Esophagus squamous epithelium (tissue), 4 donors: ENCODE measurements at regions not wholly inside any gene's neighbourhood (a gene's known extent, or its start where the extent isn't known, plus 50 kb on each side); places are given as distances from the start of the nearest gene placed in this dataset.

ENCODE experiments used
- CTCF ChIP-seq, 6 experiments: fragments of 450-650 bp in 4 of 6; fragments of 200-600 bp in 2 of 6; sonication (generic) in 2 of 6; IDR thresholded peaks; one replicate each; pipeline ENCODE4 v1.5.1; 2016 to 2019; ENCODE audit warnings: antibody characterized with exemption in 6 of 6, mild to moderate bottlenecking in 4 of 6, moderate library complexity in 4 of 6
- POLR2A ChIP-seq, 4 donors: fragments of 450-650 bp; IDR thresholded peaks; one replicate each; pipeline ENCODE4 v1.6.1; 2017; ENCODE audit warnings: antibody characterized with exemption in 4 of 4, mild to moderate bottlenecking in 4 of 4, moderate library complexity in 3 of 4

GRCh38 chr6:54618572-54618971, 228.0 kb upstream of the FAM83B start:
- TF ChIP-seq POLR2A (IDR thresholded peaks at IDR 0.05): no peak
- TF ChIP-seq CTCF (IDR thresholded peaks at IDR 0.05): no peak
